Adipocyte (in vitro differentiated cells): ENCODE measurements at regions not wholly inside any gene's neighbourhood (a gene's known extent, or its start where the extent isn't known, plus 50 kb on each side); places are given as distances from the start of the nearest gene placed in this dataset.

Experiments used
- DNase-seq: peaks from one replicate; pipeline ENCODE4 v3.0.0-alpha.2; 2015; ENCODE audit warnings: low read depth
- H3K27me3 ChIP-seq: replicated peaks from 2 replicates; pipeline ENCODE4 v1.7.0; 2013; ENCODE audit warnings: mild to moderate bottlenecking, low read length, moderate library complexity; ENCODE audit not compliant: control insufficient read depth, insufficient read depth
- H3K36me3 ChIP-seq: 2 replicates; pipeline ENCODE4 v1.7.0; 2013; ENCODE audit warnings: low read length, mild to moderate bottlenecking, moderate library complexity; ENCODE audit not compliant: control insufficient read depth, insufficient read depth, severe bottlenecking
- H3K4me1 ChIP-seq: 2 replicates; pipeline ENCODE4 v1.7.0; 2013; ENCODE audit warnings: mild to moderate bottlenecking, low read length, moderate library complexity; ENCODE audit not compliant: control insufficient read depth, insufficient read depth
- H3K4me3 ChIP-seq: 2 replicates; pipeline ENCODE4 v1.7.0; 2013; ENCODE audit warnings: mild to moderate bottlenecking, low read length, moderate library complexity
- H3K9ac ChIP-seq: 2 replicates; pipeline ENCODE4 v1.7.0; 2013; ENCODE audit warnings: mild to moderate bottlenecking, low read length, moderate library complexity
- H3K9me3 ChIP-seq: 2 replicates; pipeline ENCODE4 v1.7.0; 2013; ENCODE audit warnings: mild to moderate bottlenecking, low read length, moderate library complexity; ENCODE audit not compliant: control insufficient read depth

DNA sequence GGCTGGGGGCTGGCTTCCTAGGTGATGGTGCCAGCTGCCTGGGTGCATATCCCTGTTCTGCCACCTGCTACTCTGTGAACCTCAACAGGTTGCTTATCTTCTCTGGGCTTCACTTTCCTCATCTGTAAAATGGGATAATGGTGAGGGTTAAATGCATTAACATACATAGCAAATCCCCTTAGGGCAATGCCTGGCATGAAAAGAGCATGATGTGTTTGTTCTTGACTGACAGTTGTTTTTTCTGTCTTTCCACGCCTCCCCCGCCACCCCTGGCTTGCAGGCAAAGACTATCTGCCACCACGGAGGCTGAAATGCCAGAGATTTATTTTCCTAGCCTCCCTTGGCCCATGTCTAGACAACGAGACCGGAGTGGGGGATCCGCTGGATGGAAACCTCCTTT lies 280.5 kb downstream of the NSG2 start:
- Histone ChIP-seq H3K9ac (no peak overlapping the region), H3K4me1 (peaks cover 13% of the 10 kb centered on the region), H3K4me3 (no peak overlapping the region), H3K27me3 (peaks cover 17% of the 10 kb centered on the region), H3K36me3 (no peaks in the 10 kb centered on the region), H3K9me3 (no peaks in the 10 kb centered on the region)
- DNase-seq = no peak

DNA sequence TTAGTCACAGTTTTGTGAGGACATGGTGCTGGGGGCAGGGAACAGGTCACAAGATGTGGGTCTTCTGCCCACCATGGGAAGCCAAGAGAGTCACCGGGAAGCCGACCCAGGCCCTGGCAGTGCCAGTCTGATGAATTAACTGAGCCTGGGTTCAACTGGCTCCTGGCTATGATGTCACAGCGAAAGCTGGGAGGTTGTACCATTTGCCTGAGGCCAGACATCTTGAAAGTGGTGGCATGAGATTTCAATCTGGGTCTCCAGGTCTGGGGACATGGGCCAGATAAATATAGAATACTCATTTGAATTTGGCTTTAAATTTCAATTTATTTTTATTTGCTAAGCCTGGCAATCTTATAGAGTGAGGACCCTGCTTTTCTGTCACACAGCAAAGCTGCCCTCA lies 280.9 kb downstream of the NSG2 start:
- Histone ChIP-seq H3K9ac (no peak overlapping the region), H3K27me3 (peaks cover 14% of the 10 kb centered on the region), H3K36me3 (no peaks in the 10 kb centered on the region), H3K9me3 (no peaks in the 10 kb centered on the region), H3K4me1 (peaks cover 13% of the 10 kb centered on the region), H3K4me3 (no peak overlapping the region)
- DNase-seq = no peak

DNA sequence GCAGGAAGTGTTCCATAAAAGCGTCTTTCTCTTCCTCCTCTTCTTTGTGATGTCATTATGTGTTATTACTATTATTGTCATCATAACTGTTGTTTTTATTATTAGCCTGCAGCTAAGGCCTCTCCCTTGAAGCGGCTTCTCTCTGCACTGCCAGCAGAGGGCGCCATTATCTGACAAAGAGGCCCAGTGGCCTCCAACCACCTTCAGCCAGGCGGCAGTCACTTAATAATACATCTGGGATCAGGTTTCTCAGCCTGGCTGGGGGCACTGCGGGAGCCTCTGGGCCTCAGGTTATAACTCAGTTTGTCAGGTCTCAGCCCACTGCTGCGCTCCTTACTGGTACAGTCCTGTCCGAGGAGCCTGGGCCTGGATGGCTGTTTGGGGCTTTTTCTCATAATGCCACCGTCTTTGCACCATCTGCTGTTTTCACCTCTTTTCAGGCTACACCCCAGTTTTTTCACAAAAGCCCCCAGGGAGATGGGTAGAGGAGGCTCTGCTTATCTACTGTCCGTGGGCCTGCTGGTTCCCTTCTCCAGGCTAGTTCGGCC lies 281.9 kb downstream of the NSG2 start:
- H3K4me3 ChIP-seq = no peak overlapping the region
- no peak overlapping the region for H3K9ac ChIP-seq
- H3K9me3 ChIP-seq = no peaks in the 10 kb centered on the region
- H3K27me3 ChIP-seq = peaks cover 4% of the 10 kb centered on the region
- H3K36me3 ChIP-seq = no peaks in the 10 kb centered on the region
- H3K4me1 ChIP-seq = peaks cover 13% of the 10 kb centered on the region
- DNase-seq = peak; percentile 88

DNA sequence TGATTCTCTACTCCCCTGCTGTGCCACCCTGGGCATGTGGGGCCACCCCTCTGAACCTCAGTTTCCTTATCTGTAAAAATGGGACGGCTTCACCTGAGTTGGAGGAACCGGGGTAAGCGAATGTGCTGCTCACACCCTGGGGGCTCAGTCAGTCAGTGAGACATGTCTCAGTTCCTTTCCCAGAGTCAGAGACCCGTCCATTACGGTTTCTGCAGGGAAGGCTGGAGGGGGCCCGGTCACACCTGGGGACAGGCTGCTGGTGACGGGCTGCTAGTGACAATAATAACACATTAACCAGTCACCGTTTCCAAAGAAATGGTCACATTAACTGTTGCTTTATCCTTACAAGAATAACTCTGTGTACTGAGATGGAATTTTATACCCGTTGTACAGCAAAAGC lies 282.4 kb downstream of the NSG2 start:
- no peaks in the 10 kb centered on the region for H3K36me3 ChIP-seq
- no peak overlapping the region for H3K9ac ChIP-seq
- DNase-seq = no peak
- no peak overlapping the region for H3K4me3 ChIP-seq
- H3K27me3 ChIP-seq = no peaks in the 10 kb centered on the region
- no peaks in the 10 kb centered on the region for H3K9me3 ChIP-seq
- H3K4me1 ChIP-seq = peaks cover 13% of the 10 kb centered on the region

DNA sequence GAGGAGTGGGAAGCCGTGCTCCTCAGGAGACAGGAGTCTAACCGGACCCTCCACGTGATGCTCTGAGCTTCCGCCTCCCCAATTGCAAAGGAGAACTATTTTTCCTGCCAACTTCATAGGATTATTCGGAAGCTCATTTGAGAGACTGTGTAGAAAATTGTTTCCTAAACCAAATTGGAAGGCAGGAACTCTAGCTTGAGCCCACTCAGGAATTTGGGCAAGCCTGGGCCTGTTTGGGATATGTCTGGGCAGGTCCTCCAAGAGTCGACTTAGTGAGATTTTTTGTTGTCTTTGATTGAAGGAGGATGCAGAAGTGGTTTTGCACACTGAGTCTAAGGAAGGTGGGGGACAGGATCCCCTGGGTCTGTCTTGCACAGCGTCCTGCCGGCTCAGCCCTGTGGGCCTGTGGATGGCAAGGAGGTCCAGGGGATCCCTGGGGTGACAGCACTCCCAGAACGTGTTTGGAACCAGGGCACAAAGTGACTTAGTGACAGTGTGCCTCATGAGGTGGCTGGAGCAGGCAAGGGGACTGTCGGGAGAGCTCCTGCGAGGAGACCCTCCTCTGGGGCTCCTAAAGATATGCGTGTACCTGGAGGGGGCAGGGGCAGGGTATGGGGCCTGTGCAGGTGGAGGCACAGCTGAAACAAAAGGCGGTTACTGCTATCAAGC lies 283.3 kb downstream of the NSG2 start:
- H3K4me1 ChIP-seq = peaks cover 13% of the 10 kb centered on the region
- H3K36me3 ChIP-seq = no peaks in the 10 kb centered on the region
- H3K9ac ChIP-seq = peak overlapping the region; percentile 40
- DNase-seq = peak; percentile 29
- no peaks in the 10 kb centered on the region for H3K27me3 ChIP-seq
- no peaks in the 10 kb centered on the region for H3K9me3 ChIP-seq
- no peak overlapping the region for H3K4me3 ChIP-seq

DNA sequence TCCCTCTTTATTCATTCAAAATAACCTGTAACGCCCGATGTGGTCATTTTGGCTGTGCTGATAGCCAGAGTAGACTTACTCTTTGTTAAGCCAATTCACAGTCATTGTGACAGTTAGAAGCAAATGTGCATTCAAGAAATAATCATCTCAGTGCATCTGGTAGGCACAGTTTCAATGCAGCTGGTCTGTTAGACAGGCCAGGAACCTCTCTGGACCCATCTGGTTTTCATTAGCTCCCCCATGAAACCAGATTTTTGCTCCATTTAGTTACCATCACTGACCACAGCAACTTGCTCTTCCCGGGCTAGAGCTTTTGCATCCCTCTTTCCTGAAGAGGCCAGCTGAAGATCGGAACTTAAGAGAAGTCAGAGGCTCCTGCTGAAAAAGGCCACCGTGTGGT lies 284.2 kb downstream of the NSG2 start:
- Histone ChIP-seq H3K27me3 (no peaks in the 10 kb centered on the region), H3K9ac (no peak overlapping the region), H3K4me3 (no peak overlapping the region), H3K9me3 (no peaks in the 10 kb centered on the region), H3K4me1 (peaks cover 13% of the 10 kb centered on the region), H3K36me3 (no peaks in the 10 kb centered on the region)
- peak; percentile 65 for DNase-seq

DNA sequence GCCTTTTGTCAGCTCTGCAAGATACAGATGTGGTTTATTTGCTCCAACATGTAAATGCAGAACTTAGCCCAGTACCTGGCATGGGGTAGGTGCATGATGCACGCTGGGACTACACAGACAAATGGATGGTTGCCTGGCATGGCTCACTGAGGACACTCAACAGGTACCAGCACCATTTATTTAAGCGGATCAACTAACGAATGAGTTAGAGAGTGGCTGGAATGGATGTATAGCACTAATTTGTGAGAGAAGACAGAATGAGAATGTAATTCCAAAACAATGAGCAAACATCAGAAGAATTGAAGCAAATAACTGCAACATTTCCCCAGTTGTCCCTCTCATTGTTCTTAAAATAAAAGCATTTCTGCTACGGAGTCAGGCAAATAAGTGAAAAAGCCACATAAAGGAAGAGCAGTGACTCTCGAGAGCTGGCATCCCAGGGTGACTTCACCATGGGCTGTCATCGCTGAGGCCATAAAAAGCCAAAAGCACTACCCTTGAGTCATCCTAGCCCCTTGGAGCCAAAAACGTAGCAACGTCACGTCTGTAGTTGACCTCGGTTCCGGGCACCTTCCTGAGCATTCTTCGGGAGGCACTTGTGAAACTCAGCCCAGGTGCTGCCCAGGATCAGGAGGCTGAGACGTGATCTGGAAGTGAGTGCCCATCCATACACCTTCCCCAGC lies 290.3 kb downstream of the NSG2 start:
- Histone ChIP-seq H3K9ac (no peak overlapping the region), H3K27me3 (peaks cover 12% of the 10 kb centered on the region), H3K4me1 (peaks cover 15% of the 10 kb centered on the region), H3K4me3 (no peak overlapping the region), H3K9me3 (no peaks in the 10 kb centered on the region), H3K36me3 (no peaks in the 10 kb centered on the region)
- no peak for DNase-seq

DNA sequence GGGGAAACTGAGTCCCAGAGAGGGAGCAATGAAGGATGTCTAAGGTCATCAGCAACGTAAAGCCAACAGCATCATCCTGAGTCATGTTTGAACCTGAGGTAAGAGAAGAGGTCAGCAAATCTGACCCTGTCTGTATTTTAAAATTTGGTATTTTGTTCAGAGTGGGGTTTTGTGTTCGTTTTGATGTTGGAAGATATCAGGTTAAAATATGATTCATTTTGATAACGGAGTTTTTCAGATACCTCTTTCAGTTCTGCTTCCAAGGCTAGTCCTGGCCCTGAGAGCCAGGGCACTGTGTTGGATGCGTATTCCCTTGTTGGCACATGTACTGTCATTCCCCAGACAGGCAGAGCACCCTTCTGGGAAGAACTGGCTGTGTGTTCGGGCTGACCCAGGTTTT lies 291.0 kb downstream of the NSG2 start:
- Histone ChIP-seq H3K27me3 (peaks cover 12% of the 10 kb centered on the region), H3K4me1 (peaks cover 15% of the 10 kb centered on the region), H3K9ac (no peak overlapping the region), H3K9me3 (no peaks in the 10 kb centered on the region), H3K4me3 (no peak overlapping the region), H3K36me3 (no peaks in the 10 kb centered on the region)
- no peak for DNase-seq

DNA sequence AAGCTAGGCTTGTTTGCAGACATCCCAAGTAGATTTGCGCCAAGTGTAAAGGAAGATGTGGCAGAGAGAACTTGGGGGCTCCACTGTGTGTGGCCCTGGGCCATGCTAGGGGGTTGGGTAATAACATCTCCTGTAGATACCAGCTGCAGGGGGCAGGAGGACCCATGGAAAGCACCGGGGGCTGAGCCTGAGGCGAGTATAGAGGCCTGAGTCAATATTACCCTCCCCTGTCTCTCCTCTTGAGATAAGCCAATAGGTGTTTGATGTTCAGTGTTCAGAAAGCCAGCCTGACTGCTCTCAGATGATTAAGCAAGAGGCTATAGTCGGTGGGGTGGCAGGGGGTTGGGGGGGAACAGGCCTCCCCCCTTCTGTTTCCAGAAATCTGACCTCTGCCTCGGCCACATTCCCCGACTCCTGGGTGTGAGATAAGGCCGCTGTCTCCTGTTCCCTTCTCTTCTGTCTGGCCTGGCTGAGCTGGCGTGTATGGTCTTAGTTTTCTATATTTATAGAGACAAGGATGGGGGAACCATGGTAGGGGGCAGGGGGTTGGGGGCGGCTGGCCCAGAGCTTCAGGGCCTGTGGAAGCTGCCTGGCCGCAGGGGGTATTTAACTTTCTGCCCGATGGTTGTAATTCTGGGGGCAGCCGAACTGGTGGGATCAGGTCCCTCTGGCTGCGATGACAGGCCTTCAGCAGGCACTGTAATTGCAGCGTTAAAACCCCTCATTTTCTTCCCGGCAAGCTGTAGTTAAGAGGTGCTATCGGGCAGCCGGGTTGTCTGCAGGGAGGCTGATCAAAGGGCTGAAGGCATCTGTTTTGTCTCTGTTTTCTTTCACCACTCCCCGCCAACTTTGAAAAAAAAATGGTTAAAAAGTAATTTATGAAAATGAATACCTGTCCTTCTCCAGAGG lies 292.0 kb downstream of the NSG2 start:
- Histone ChIP-seq H3K9me3 (no peaks in the 10 kb centered on the region), H3K9ac (no peak overlapping the region), H3K27me3 (peaks cover 12% of the 10 kb centered on the region), H3K4me3 (no peak overlapping the region), H3K4me1 (peaks cover 15% of the 10 kb centered on the region), H3K36me3 (no peaks in the 10 kb centered on the region)
- DNase-seq = no peak

DNA sequence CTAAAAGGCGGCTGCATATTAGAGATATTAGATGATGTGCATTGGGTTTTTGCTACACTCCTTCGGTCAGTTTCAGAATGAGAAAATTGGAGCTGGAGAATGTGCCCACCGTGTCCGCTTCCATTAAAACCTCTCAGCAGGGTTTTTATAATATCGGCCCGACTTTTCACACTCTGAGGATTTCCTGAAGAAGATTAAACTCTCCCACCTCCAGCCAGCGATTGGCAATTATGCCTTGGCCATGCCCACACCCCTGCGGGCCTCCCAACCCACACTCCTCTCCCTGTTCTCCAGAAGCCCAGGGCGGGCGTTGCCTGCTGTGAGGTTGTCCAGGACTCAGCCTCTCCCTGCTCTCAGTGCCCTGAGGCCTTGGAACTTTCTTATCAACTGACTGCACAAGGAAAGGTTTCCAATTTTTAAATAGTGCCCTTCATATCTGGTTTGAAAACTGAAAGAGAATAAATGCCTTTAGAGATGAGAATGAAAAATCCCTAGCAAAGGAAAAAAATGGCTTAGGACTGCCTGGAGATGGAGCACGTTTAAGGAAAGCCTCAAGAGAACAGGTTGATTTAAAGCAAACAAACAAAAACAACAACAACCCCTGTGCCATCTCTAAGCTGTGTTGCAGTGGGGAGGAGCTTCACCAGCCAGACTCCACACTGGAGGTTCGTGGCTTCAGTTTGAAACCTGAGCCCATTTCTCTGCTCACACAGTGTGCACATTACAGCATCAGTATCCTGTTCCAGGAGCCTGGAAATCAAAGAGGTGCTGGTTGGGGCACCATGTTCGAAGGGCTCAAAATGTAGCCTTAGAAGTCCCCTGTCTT lies 292.9 kb downstream of the NSG2 start:
- DNase-seq = peak; percentile 53
- H3K4me3 ChIP-seq = no peak overlapping the region
- H3K27me3 ChIP-seq = peaks cover 12% of the 10 kb centered on the region
- peaks cover 15% of the 10 kb centered on the region for H3K4me1 ChIP-seq
- no peaks in the 10 kb centered on the region for H3K36me3 ChIP-seq
- H3K9ac ChIP-seq = no peak overlapping the region
- H3K9me3 ChIP-seq = no peaks in the 10 kb centered on the region
